Smooth muscle cell (in vitro differentiated cells): ENCODE measurements at regions not wholly inside any gene's neighbourhood (a gene's known extent, or its start where the extent isn't known, plus 50 kb on each side); places are given as distances from the start of the nearest gene placed in this dataset.

Source experiments
- DNase-seq: peaks from one replicate; lab custom pipeline; 2025; ENCODE audit not compliant: unreplicated experiment; lab: John Stamatoyannopoulos, UW
- H2AFZ ChIP-seq: fragments of 200-600 bp; sonication (generic); 2 replicates; pipeline ENCODE4 v1.6.0; 2016; ENCODE audit warnings: antibody characterized with exemption, low read depth, mild to moderate bottlenecking
- H3F3A ChIP-seq: fragments of 200-600 bp; sonication (generic); 2 replicates; pipeline ENCODE4 v1.6.0; 2017; ENCODE audit warnings: antibody characterized with exemption, low read depth
- H3K27ac ChIP-seq: fragments of 200-600 bp; sonication (generic); 2 replicates; pipeline ENCODE4 v1.5.1; 2016; ENCODE audit warnings: low read depth, mild to moderate bottlenecking
- H3K27me3 ChIP-seq: fragments of 200-600 bp; sonication (generic); 2 replicates; pipeline ENCODE4 v1.6.1; 2016; ENCODE audit warnings: low read depth, mild to moderate bottlenecking
- H3K36me3 ChIP-seq: fragments of 200-600 bp; sonication (generic); 2 replicates; pipeline ENCODE4 v1.5.1; 2016; ENCODE audit warnings: low read depth
- H3K4me1 ChIP-seq: fragments of 200-600 bp; sonication (generic); 2 replicates; pipeline ENCODE4 v1.5.1; 2016; ENCODE audit warnings: low read depth
- H3K4me2 ChIP-seq: fragments of 200-600 bp; sonication (generic); 2 replicates; pipeline ENCODE4 v1.6.0; 2016; ENCODE audit warnings: mild to moderate bottlenecking
- H3K4me3 ChIP-seq: fragments of 200-600 bp; sonication (generic); 2 replicates; pipeline ENCODE4 v1.5.1; 2016; ENCODE audit warnings: mild to moderate bottlenecking
- H3K79me2 ChIP-seq: fragments of 200-600 bp; sonication (generic); 2 replicates; pipeline ENCODE4 v1.6.0; 2016; ENCODE audit warnings: low read depth, mild to moderate bottlenecking
- H3K9ac ChIP-seq: fragments of 200-600 bp; sonication (generic); 2 replicates; pipeline ENCODE4 v1.6.0; 2016; ENCODE audit warnings: low read depth
- H3K9me3 ChIP-seq: fragments of 200-600 bp; sonication (generic); replicated peaks from 2 replicates; pipeline ENCODE4 v1.5.1; 2016; ENCODE audit warnings: low read depth
- H4K20me1 ChIP-seq: fragments of 200-600 bp; sonication (generic); 2 replicates; pipeline ENCODE4 v1.6.0; 2016; ENCODE audit warnings: low read depth
- CTCF ChIP-seq: fragments of 200-600 bp; sonication (generic); IDR thresholded peaks from 2 replicates; pipeline ENCODE4 v1.5.1; 2017; ENCODE audit warnings: borderline replicate concordance, mild to moderate bottlenecking, antibody characterized with exemption; ENCODE audit not compliant: insufficient read depth, poor library complexity, severe bottlenecking
- WGBS: methylation state at CpG from one replicate; pipeline ENCODE4 v1.1.7; 2016; ENCODE audit warnings: low lambda C conversion rate; 5-methylcytosine and 5-hydroxymethylcytosine counted together

- WGBS = 94% methylated on average over 2 of the region's 2 CpGs
- Histone ChIP-seq H3F3A (no peaks in the 10 kb centered on the region), H3K4me1 (no peaks in the 10 kb centered on the region), H3K9me3 (no peaks in the 10 kb centered on the region), H2AFZ (no peak overlapping the region), H3K4me3 (no peak overlapping the region), H3K4me2 (no peak overlapping the region), H3K36me3 (no peaks in the 10 kb centered on the region), H3K9ac (no peak overlapping the region), H3K27me3 (no peaks in the 10 kb centered on the region), H3K79me2 (no peaks in the 10 kb centered on the region), H4K20me1 (no peaks in the 10 kb centered on the region), H3K27ac (no peak overlapping the region)
- no peak for TF ChIP-seq CTCF
- no peak for DNase-seq
Measured at GRCh38 chr5:91252916-91253315, 130.2 kb downstream of the ARRDC3 start.

GRCh38 chr5:91245871-91246270 is 137.2 kb downstream of the ARRDC3 start:
- no peaks in the 10 kb centered on the region for H3K27me3 ChIP-seq
- H3K4me3 ChIP-seq = no peak overlapping the region
- no peak overlapping the region for H3K27ac ChIP-seq
- H3K9me3 ChIP-seq = no peaks in the 10 kb centered on the region
- H3K4me2 ChIP-seq = no peak overlapping the region
- H4K20me1 ChIP-seq = no peaks in the 10 kb centered on the region
- H2AFZ ChIP-seq = no peak overlapping the region
- WGBS = 100% methylated on average over 1 of the region's 1 CpG
- no peaks in the 10 kb centered on the region for H3K36me3 ChIP-seq
- H3K4me1 ChIP-seq = no peaks in the 10 kb centered on the region
- H3K9ac ChIP-seq = no peak overlapping the region
- DNase-seq = no peak
- no peaks in the 10 kb centered on the region for H3K79me2 ChIP-seq
- no peak for TF ChIP-seq CTCF
- H3F3A ChIP-seq = no peaks in the 10 kb centered on the region

GRCh38 chr5:91245074-91245452 is 138.1 kb downstream of the ARRDC3 start:
- Histone ChIP-seq H4K20me1 (no peaks in the 10 kb centered on the region), H3K9ac (no peak overlapping the region), H3K36me3 (no peaks in the 10 kb centered on the region), H3K79me2 (no peaks in the 10 kb centered on the region), H3K4me1 (no peaks in the 10 kb centered on the region), H3K4me3 (no peak overlapping the region), H3K27me3 (no peaks in the 10 kb centered on the region), H3K4me2 (no peak overlapping the region), H3K27ac (no peak overlapping the region), H3F3A (no peaks in the 10 kb centered on the region), H3K9me3 (no peaks in the 10 kb centered on the region), H2AFZ (no peak overlapping the region)
- DNase-seq = no peak
- WGBS = 56% methylated on average over 3 of the region's 3 CpGs
- no peak for TF ChIP-seq CTCF

GRCh38 chr5:91244380-91245073 is 138.6 kb downstream of the ARRDC3 start:
- Histone ChIP-seq H2AFZ (no peak overlapping the region), H3K79me2 (no peaks in the 10 kb centered on the region), H3K4me2 (no peak overlapping the region), H3K9me3 (no peaks in the 10 kb centered on the region), H4K20me1 (no peaks in the 10 kb centered on the region), H3K27me3 (no peaks in the 10 kb centered on the region), H3K4me1 (no peaks in the 10 kb centered on the region), H3F3A (no peaks in the 10 kb centered on the region), H3K27ac (no peak overlapping the region), H3K36me3 (no peaks in the 10 kb centered on the region), H3K9ac (no peak overlapping the region), H3K4me3 (no peak overlapping the region)
- WGBS = 86% methylated on average over 6 of the region's 6 CpGs
- no peak for TF ChIP-seq CTCF
- DNase-seq = no peak
